ENCODE measurements at regions not wholly inside any gene's neighbourhood (a gene's known extent, or its start where the extent isn't known, plus 50 kb on each side); places are given as distances from the start of the nearest gene placed in this dataset.

DNA sequence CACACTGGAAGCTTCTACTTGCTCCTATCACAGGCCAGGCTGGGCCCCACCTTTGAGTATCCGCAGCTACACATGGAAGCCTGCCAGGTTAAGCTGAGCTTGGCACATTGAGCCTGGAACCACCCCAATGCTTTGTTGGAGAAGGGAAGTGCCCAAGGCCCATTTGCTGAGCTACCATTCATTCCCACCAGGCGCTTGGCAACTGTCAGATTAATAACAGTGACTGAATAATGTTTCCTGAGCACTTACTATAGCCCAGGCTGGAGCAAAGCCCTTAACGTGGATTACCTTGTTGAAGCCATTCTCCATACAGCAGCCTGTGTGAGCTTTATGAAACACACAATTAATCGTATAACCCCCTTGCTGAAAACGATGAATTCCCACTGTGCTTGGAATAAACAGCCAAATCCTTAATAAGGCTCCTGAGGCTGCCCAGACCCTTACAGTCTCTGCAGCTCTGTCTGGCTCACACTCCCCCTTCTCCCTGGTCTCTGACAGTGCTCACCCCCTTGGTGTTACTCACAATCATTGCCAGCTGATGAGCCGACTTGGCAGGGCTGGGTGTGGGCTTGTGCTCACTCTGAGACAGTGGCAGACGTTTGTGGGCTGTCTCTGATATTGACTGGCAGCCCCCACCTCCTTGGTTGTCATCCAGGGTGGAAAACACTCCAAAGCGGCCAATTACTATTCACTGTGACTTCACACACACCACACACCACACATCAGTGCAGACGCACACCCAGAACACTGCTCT, 357.1 kb downstream of the MAFB start:
- no peak for TF ChIP-seq CTCF (conservative IDR thresholded peaks at IDR 0.05; ENCODE audit: low read length)
- TF ChIP-seq EZH2phosphoT487 (IDR thresholded peaks at IDR 0.05; ENCODE audit: borderline replicate concordance), result no peak
